Urinary bladder (tissue), 3 donors: ENCODE measurements at regions not wholly inside any gene's neighbourhood (a gene's known extent, or its start where the extent isn't known, plus 50 kb on each side); places are given as distances from the start of the nearest gene placed in this dataset.

Source experiments
- DNase-seq: peaks from one replicate; pipeline ENCODE4 v3.0.0-alpha.2; 2015; ENCODE audit errors: extremely low spot score
- H3K27ac ChIP-seq: one replicate; pipeline ENCODE4 v1.5.1; 2013; ENCODE audit warnings: low read depth, mild to moderate bottlenecking, moderate library complexity
- H3K36me3 ChIP-seq: one replicate; pipeline ENCODE4 v1.6.1; 2013; ENCODE audit warnings: mild to moderate bottlenecking, moderate library complexity; ENCODE audit not compliant: insufficient read depth
- H3K4me1 ChIP-seq: one replicate; pipeline ENCODE4 v1.6.1; 2013; ENCODE audit warnings: mild to moderate bottlenecking, moderate library complexity; ENCODE audit not compliant: insufficient read depth
- H3K4me3 ChIP-seq: one replicate; pipeline ENCODE4 v1.5.1; 2013; ENCODE audit warnings: low read depth, low read length
- WGBS: extraction: QIAGEN DNeasy Blood & Tissue Kit; methylation state at CpG from one replicate; pipeline ENCODE4 v1.1.7; 2013; 5-methylcytosine and 5-hydroxymethylcytosine counted together
- donor health status: healthy with polysubstance abuse.
- donor health status: healthy.

DNA sequence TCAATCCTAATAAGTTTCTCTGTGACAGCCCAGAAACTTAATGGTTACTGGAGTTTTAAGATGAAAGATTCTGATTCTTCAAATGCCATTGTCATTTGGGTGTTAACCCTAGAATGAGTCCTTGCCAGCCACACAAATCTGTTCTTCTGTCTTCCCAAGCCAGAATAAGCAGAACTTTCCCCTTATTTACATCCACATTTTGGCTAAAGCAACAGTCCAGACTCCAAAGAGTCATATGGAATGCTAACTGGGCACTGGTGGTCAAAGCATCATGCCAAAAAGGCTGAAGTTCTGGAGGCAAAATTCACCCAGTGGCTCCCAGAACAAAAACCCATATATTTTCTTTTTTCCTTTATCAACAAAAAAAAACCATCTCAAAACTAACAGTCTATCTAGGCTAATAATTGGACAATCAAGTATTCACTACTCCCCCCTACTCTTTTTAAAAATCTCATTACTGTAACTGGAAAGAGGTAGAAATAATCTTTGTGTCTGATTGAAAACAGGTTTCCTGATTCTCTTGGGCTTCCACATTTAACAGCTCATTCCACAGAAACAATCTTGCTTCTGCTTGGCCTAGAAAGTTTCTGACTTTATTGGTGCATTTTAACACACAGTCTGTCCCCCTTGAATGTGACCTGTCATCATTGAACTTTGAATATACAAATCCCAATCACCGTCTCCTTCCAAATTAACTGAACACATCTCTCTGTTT lies 89.6 kb upstream of the SETBP1 start:
- H3K4me1 ChIP-seq = no peaks in the 10 kb centered on the region

DNA sequence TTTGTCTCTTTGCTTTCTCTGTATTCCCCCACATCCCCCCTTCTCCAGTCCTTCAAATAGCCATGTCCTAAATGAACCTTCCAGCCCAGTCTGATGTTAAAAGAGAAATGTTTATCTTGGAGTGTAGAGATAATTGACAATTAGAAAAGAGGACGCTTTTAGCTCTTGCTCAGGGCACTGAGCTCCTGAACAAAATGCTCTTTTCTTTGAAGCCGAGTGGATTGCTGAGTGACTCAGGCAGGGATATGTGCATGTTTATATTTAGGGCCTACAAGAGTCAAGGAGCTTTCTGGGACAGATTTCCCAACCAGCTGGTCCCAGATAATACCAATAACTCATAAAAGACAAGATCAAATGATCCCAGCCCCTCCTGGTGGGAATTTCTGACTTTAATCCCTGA lies 88.0 kb upstream of the SETBP1 start:
- H3K4me3 ChIP-seq = no peak overlapping the region
- no peak overlapping the region for H3K27ac ChIP-seq
- no peak for DNase-seq
- no peaks in the 10 kb centered on the region for H3K36me3 ChIP-seq
- 23% methylated on average over 2 of the region's 2 CpGs for WGBS
- H3K4me1 ChIP-seq = no peaks in the 10 kb centered on the region

More for the DNA sequence above, 89.6 kb upstream of the SETBP1 start:
- H3K36me3 ChIP-seq = no peaks in the 10 kb centered on the region
- no peak for DNase-seq
- no peak overlapping the region for H3K4me3 ChIP-seq
- 49% methylated on average over 1 of the region's 1 CpG for WGBS
- no peak overlapping the region for H3K27ac ChIP-seq

DNA sequence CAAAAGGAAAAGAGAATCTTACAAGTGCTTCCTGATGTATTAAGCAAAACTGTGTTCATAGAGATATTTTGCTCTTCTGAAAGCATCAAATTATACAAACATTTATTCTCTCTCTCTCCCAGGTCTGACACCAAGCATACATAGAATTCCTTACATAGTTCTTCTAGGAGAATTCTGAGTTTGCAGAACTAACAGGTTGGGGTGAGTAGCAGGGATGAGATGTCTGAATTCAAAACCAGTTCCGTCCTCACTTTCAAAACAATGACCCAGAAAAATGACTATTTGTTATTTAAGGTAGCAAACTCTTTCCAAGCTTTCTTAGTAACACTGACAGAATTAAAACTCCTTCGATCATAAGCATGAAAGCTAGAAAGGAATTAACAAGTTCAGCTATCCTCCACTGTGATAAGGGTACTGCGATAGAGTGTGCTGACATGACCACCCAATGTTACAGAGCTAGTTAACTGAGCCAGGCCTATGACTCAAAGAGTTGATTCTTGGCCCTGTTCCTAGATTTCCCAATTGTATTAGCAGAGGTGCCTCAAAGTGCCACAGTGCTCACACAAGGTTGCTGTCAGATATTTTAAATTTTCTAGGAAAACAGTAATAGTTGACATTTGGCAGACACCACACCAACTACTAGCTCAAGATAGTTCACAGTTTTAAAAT lies 85.8 kb upstream of the SETBP1 start:
- Histone ChIP-seq H3K27ac (no peak overlapping the region), H3K36me3 (no peaks in the 10 kb centered on the region), H3K4me1 (no peaks in the 10 kb centered on the region), H3K4me3 (no peak overlapping the region)
- no peak for DNase-seq
- WGBS = 39% methylated on average over 3 of the region's 3 CpGs

DNA sequence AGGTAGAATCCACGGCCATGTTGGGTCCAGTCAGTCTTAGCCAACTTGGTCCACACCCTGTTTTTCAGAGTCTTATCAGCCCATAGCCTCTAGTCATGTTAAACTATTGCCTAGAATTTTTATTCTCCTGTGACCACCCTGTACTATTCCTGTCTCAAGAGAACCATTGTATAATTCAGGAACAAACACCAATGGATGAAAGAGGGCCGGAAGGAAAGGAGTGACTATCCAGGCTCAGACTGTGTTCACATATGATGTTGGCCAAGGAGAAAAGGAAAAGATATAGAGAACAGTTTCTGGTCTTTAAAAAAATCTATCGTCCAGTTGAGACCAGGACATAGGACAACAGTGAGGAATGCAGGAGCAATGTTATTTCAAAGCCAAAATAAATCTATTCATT lies 82.9 kb upstream of the SETBP1 start:
- Histone ChIP-seq H3K27ac (no peak overlapping the region), H3K4me1 (no peaks in the 10 kb centered on the region), H3K36me3 (no peaks in the 10 kb centered on the region), H3K4me3 (no peak overlapping the region)
- WGBS = 93% methylated on average over 3 of the region's 3 CpGs
- no peak for DNase-seq

DNA sequence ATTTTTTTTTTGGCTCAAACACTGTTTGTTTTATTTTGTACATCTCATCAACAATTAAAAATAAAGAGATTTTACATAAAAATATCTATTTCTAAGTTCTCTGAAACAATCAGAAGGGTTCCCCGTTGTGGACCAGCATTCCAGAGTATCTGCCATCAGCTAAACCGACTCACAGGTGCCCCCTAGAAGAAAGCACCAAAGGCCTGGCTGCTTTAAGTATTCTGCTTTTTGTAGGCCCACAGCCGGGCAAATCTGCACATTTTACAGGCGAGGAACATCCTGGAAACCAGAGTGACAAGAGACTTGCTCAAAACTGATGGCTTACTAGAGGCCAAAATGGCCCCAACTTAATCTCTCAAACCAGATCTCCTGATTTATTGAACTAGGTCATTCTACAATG lies 82.2 kb upstream of the SETBP1 start:
- WGBS = 86% methylated on average over 4 of the region's 4 CpGs
- DNase-seq = no peak
- Histone ChIP-seq H3K27ac (no peak overlapping the region), H3K4me1 (no peaks in the 10 kb centered on the region), H3K36me3 (no peaks in the 10 kb centered on the region), H3K4me3 (no peak overlapping the region)

DNA sequence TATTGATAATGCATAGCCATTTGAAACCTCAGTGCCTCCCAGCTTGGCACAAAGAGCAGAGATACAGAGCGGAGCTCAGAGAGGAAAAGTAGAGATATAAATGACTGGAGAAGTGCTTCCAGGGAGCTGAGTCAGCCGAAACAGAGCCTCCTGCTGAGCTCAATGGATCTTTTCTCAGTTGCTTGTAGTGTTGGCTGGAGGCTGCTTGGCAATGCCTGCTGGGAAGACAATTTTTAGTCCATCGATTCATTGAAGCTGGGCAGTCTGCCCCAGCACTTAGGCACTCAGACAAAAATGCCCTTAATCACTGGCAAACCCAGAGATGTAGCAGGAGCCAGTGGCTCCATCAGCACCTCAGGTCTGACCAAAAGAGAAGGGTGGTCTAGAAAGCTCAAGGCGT lies 81.3 kb upstream of the SETBP1 start:
- no peak for DNase-seq
- H3K36me3 ChIP-seq = no peaks in the 10 kb centered on the region
- H3K4me1 ChIP-seq = no peaks in the 10 kb centered on the region
- no peak overlapping the region for H3K4me3 ChIP-seq
- no peak overlapping the region for H3K27ac ChIP-seq
- WGBS = 61% methylated on average over 4 of the region's 4 CpGs

DNA sequence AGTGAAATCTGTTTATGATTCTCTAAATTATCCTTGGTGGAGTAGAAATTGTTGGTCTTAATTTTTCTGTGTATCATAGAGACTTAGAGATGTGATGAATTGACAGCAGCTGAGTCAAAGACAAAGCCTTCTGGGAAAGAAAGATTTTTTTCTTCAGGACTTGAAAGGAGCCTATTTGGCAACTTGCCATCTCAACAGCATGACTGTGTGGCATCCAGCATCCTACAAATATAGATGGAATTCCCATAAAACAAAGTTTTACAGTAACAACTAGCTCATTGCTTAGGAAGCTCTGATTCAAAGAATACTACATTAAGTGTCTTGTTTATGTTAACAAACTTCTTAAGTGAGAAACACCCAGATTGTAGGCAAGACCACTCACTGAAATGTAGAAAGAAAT lies 79.2 kb upstream of the SETBP1 start:
- Histone ChIP-seq H3K27ac (no peak overlapping the region), H3K36me3 (no peaks in the 10 kb centered on the region), H3K4me3 (no peak overlapping the region), H3K4me1 (no peaks in the 10 kb centered on the region)
- DNase-seq = no peak

DNA sequence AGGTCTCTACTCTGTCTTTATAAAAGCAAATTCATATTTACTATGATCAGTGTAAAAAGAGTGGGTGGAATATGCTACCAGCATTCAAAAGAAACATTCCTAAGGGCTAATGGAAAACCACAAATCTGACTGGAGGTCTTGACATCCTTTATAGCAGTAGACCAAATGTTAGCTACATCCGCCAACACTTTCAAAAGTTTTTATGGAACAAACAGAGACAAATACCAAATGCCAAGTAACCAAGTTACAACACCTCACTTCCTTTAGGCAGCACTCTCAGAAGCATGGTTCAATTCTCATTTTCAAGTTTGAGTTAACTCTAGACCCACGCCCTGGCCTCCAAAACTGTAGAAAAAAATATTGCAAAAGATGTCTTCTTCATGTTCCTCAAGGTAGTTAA lies 78.3 kb upstream of the SETBP1 start:
- WGBS = 81% methylated on average over 2 of the region's 2 CpGs
- no peak for DNase-seq
- Histone ChIP-seq H3K4me1 (no peaks in the 10 kb centered on the region), H3K4me3 (no peak overlapping the region), H3K36me3 (no peaks in the 10 kb centered on the region), H3K27ac (no peak overlapping the region)

DNA sequence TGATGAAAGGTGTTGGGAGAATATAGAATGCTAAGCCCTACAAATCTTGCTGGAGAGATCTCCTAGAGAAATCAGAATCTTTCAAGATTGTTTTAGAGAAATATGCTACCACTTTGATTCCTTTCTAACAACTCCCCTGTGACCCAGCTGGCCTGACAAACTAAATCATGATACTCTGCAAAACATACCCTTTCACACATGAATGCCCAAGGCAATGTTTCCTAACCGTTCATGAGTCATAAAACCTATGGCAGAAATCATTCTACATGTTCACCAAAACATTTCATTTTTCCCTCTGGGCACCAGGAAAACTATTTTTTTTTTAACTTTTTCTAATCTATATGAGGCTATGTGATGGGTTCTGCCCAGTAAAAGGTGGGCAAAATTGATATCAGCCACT lies 77.8 kb upstream of the SETBP1 start:
- Histone ChIP-seq H3K36me3 (no peaks in the 10 kb centered on the region), H3K27ac (no peak overlapping the region), H3K4me3 (no peak overlapping the region), H3K4me1 (no peaks in the 10 kb centered on the region)
- no peak for DNase-seq
- WGBS = 83% methylated on average over 1 of the region's 1 CpG

DNA sequence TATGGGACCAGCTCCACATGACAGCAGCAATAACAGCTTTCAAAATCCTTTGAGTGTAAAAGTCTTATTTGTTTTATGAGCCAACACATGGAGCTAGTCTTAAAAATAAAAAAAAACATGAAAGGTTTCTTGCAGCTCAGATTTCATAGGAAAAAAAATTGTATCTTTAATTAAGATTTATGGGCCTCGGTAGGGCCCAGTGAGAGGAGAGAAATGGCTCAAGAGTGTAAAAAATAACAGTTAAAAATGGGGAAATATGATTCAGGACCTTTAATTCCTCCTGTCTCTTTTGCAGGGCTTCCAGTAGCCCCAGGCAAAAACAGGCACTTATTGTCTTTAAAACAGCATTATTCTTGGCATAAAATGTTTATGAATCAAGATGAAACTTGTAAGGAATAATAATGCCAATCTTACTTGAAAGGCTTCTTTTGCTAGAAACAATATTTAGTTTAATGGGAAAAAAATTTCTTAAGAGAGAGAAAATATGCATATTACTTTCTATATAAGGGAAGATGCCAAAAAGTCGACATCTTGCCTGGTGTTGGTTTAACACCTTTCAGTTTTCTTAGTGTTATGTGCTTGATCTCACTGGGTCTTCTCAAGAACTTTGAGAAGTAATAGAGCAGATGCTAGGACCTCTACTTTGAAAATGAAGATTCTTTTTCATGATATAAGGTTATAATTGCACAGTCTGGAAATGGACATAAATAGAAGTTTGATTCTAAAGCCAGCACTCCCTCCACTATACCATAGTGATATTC lies 71.3 kb upstream of the SETBP1 start:
- Histone ChIP-seq H3K4me3 (no peak overlapping the region), H3K36me3 (no peaks in the 10 kb centered on the region), H3K4me1 (no peaks in the 10 kb centered on the region), H3K27ac (no peak overlapping the region)
- WGBS = 71% methylated on average over 2 of the region's 2 CpGs
- DNase-seq = no peak

DNA sequence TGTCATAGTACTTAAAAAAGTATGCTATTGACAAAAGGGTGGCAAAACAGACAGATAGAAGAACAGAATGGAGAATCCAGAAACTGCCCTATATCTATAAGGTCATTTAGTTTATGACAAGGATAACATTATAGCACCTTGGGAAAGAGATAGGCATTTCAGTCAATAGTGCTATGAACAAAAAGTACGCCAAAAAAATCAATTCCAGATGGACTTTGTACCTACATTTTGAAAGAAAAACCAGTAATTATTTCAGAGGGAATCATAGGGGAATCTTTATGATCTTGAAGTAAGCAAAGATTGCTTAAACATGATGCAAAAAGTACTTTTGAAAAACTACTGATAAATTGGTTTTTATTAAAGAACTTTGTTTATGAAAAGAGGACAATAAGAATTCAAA lies 59.9 kb upstream of the SETBP1 start:
- no peak for DNase-seq
- WGBS = 29% methylated on average over 1 of the region's 1 CpG
- no peak overlapping the region for H3K4me3 ChIP-seq
- H3K36me3 ChIP-seq = no peaks in the 10 kb centered on the region
- no peak overlapping the region for H3K27ac ChIP-seq
- H3K4me1 ChIP-seq = no peaks in the 10 kb centered on the region

DNA sequence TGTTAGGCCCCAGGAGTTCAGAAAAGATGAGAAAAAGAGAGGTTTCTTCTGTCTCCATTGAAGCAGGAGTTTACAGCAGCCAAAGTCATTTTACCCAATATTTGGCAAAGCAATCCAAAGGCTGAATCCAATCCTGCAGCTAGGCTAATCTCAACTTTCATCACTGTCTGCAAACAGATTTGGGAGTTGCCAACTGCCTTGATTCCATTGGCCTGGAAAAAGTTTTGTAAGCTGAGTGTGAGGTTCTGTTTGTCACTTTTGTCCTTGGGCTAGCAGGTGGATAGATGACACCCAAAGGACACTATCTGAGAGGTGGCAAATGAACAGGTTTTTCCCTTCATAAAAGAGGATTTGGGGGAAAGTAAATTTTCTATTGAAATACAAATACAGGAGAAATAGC lies 56.6 kb upstream of the SETBP1 start:
- H3K27ac ChIP-seq = no peak overlapping the region
- no peak overlapping the region for H3K4me3 ChIP-seq
- no peaks in the 10 kb centered on the region for H3K4me1 ChIP-seq
- no peaks in the 10 kb centered on the region for H3K36me3 ChIP-seq
- DNase-seq = no peak

DNA sequence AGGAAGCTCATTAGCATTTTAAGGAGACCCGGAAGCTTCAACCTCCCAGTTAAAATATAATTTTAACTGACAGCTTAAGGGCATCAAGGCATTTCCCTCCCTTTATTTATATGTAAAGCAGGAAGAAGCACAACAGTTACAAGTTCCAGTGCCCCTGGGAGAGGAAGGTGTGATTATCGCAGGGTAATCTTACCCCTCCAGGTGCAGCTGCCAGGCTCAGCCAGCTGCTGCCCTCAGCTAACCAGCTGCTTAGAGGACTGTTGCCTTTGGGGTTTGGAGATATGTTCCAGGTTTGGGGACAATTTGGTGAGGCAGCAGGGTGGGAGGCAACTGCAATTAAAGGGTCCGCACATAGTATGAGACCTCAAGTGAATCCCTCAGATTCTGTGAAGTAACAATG lies 55.3 kb upstream of the SETBP1 start:
- Histone ChIP-seq H3K4me3 (no peak overlapping the region), H3K27ac (no peak overlapping the region), H3K36me3 (no peaks in the 10 kb centered on the region), H3K4me1 (no peaks in the 10 kb centered on the region)
- WGBS = 88% methylated on average over 3 of the region's 3 CpGs
- no peak for DNase-seq

DNA sequence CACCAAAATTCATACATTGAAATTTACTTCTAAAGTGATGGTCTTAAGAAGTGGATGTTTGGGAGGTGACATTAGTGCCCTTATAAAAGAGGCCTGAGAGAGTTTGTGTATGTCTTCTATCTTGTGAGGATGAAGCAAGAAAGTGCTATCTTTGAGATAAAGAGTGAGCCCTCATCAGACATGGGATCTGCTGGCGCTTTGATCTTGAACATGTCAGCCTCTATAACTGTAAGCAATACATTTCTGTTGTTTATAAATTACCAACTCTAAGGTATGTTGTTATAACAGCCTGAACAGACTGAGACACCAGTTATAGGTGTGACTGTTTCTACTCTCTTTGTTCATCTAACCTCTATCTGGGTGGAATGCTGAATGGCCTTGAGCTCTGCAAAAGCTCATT lies 54.5 kb upstream of the SETBP1 start:
- H3K36me3 ChIP-seq = no peaks in the 10 kb centered on the region
- H3K4me3 ChIP-seq = no peak overlapping the region
- no peak overlapping the region for H3K27ac ChIP-seq
- WGBS = 98% methylated on average over 1 of the region's 1 CpG
- no peaks in the 10 kb centered on the region for H3K4me1 ChIP-seq
- DNase-seq = no peak
